HL-60/S4 treated with phorbol 12-myristate 13-acetate at 8.2 ng/mL for 4 days and 3 days (cell line): ENCODE measurements at regions not wholly inside any gene's neighbourhood (a gene's known extent, or its start where the extent isn't known, plus 50 kb on each side); places are given as distances from the start of the nearest gene placed in this dataset.

Source experiments
- in situ Hi-C: fragments of 300-500 bp; cut with MboI; formaldehyde crosslinking; loops from 2 replicates; pipeline ENCODE4 v1.15.0; 2022; ENCODE audit warnings: low sequenced_read_pairs

GRCh38 chr7:131111792-131112191, 215.9 kb upstream of the MKLN1 start:
- in situ Hi-C loops: no loop called here

- in situ Hi-C loops: no loop called here
Measured at GRCh38 chr7:131112431-131112830, 215.2 kb upstream of the MKLN1 start.

- in situ Hi-C loops: no loop called here
Measured at GRCh38 chr7:131115340-131115739, 212.3 kb upstream of the MKLN1 start.

- in situ Hi-C loops: no loop called here
Measured at GRCh38 chr7:131117439-131117838, 210.2 kb upstream of the MKLN1 start.

- in situ Hi-C loops: no loop called here
Measured at GRCh38 chr7:131119381-131119780, 208.3 kb upstream of the MKLN1 start.

- in situ Hi-C loops: no loop called here
Measured at GRCh38 chr7:131122394-131122793, 205.3 kb upstream of the MKLN1 start.

GRCh38 chr7:131124001-131124629, 203.6 kb upstream of the MKLN1 start:
- in situ Hi-C loops: no loop called here

- in situ Hi-C loops: no loop called here
Measured at GRCh38 chr7:131124867-131125266, 202.8 kb upstream of the MKLN1 start.

- in situ Hi-C loops: no loop called here
Measured at GRCh38 chr7:131130324-131130723, 197.4 kb upstream of the MKLN1 start.

GRCh38 chr7:131131012-131131745, 196.5 kb upstream of the MKLN1 start:
- in situ Hi-C loops: no loop called here

GRCh38 chr7:131131746-131132431, 195.8 kb upstream of the MKLN1 start:
- in situ Hi-C loops: no loop called here

- in situ Hi-C loops: no loop called here
Measured at GRCh38 chr7:131139462-131139861, 188.2 kb upstream of the MKLN1 start.

GRCh38 chr7:131141443-131141967, 186.2 kb upstream of the MKLN1 start:
- in situ Hi-C loops: no loop called here

- in situ Hi-C loops: no loop called here
Measured at GRCh38 chr7:131143869-131144268, 183.8 kb upstream of the MKLN1 start.

- in situ Hi-C loops: no loop called here
Measured at GRCh38 chr7:131145026-131145425, 182.7 kb upstream of the MKLN1 start.

GRCh38 chr7:131145770-131146169, 181.9 kb upstream of the MKLN1 start:
- in situ Hi-C loops: no loop called here

- in situ Hi-C loops: no loop called here
Measured at GRCh38 chr7:131147604-131148003, 180.1 kb upstream of the MKLN1 start.

GRCh38 chr7:131148258-131148657, 179.4 kb upstream of the MKLN1 start:
- in situ Hi-C loops: no loop called here

GRCh38 chr7:131148708-131149428, 178.8 kb upstream of the MKLN1 start:
- in situ Hi-C loops: no loop called here

- in situ Hi-C loops: no loop called here
Measured at GRCh38 chr7:131149429-131149773, 178.3 kb upstream of the MKLN1 start.

- in situ Hi-C loops: no loop called here
Measured at GRCh38 chr7:131149840-131150239, 177.8 kb upstream of the MKLN1 start.
